Stomach (tissue), 8 donors: ENCODE measurements at regions not wholly inside any gene's neighbourhood (a gene's known extent, or its start where the extent isn't known, plus 50 kb on each side); places are given as distances from the start of the nearest gene placed in this dataset.

ENCODE experiments used
- DNase-seq, 2 donors: peaks; one replicate each; pipeline versions ENCODE4 v3.0.0 to v3.0.0-alpha.2; 2013 to 2019
- H3K27ac ChIP-seq, 5 donors: fragments of 200-600 bp in 4 of 5; sonication (generic) in 4 of 5; one replicate each; pipeline ENCODE4 v1.5.1; 2013 to 2019; ENCODE audit warnings: mild to moderate bottlenecking in 1 of 5, moderate library complexity in 1 of 5
- H3K27me3 ChIP-seq, 3 donors: fragments of 200-600 bp; sonication (generic); one replicate each; pipeline ENCODE4 v1.5.1; 2017 to 2019; ENCODE audit warnings: mixed run types in 1 of 3
- H3K36me3 ChIP-seq, 4 donors: fragments of 200-600 bp; sonication (generic); 1 replicate in 3 of 4; 2 replicates in 1 of 4; pipeline ENCODE4 v1.5.1; 2016 to 2019
- H3K4me1 ChIP-seq, 4 donors: fragments of 200-600 bp; sonication (generic); one replicate each; pipeline ENCODE4 v1.5.1; 2016 to 2019
- H3K4me3 ChIP-seq, 4 donors: fragments of 200-600 bp; sonication (generic) in 3 of 4; one replicate each; pipeline ENCODE4 v1.5.1; 2016 to 2019; ENCODE audit warnings: mild to moderate bottlenecking in 1 of 4
- H3K9me3 ChIP-seq, 4 donors: fragments of 200-600 bp; sonication (generic); one replicate each; pipeline ENCODE4 v1.5.1; 2016 to 2019
- CTCF ChIP-seq, 7 experiments: fragments of 450-650 bp in 4 of 7; fragments of 200-600 bp in 3 of 7; sonication (generic) in 3 of 7; IDR thresholded peaks; one replicate each; pipeline ENCODE4 v1.5.1; 2016 to 2019; ENCODE audit warnings: antibody characterized with exemption in 7 of 7, control low read depth in 2 of 7, mild to moderate bottlenecking in 1 of 7
- EP300 ChIP-seq: sonication (generic); formaldehyde crosslinking; IDR thresholded peaks from one replicate; pipeline ENCODE4 v1.6.1; 2017; ENCODE audit warnings: antibody characterized with exemption
- POLR2A ChIP-seq, 4 donors: fragments of 450-650 bp; IDR thresholded peaks; one replicate each; pipeline ENCODE4 v1.6.1; 2016; ENCODE audit warnings: antibody characterized with exemption in 4 of 4, control low read depth in 2 of 4, mild to moderate bottlenecking in 1 of 4, moderate library complexity in 1 of 4
- POLR2AphosphoS5 ChIP-seq, 3 donors: sonication (generic); formaldehyde crosslinking; IDR thresholded peaks; one replicate each; pipeline ENCODE4 v1.6.1; 2016; ENCODE audit warnings: antibody characterized with exemption in 3 of 3
- WGBS, 5 donors: extraction: QIAGEN DNeasy Blood & Tissue Kit in 3 of 5; methylation state at CpG; one replicate each; pipeline versions ENCODE4 v1.1.5 to v1.1.7; 2013 to 2018; 5-methylcytosine and 5-hydroxymethylcytosine counted together
- intact Hi-C: fragments of 100-400 bp; cut with DNase I; formaldehyde crosslinking; loops from one replicate; pipeline ENCODE4 v1.15.1; 2023; ENCODE audit warnings: low total_unique reads
- donor health status: healthy with polysubstance abuse.
- donor health status: Bipolar disorder and iron deficiency.
- donor health status: healthy.

DNA sequence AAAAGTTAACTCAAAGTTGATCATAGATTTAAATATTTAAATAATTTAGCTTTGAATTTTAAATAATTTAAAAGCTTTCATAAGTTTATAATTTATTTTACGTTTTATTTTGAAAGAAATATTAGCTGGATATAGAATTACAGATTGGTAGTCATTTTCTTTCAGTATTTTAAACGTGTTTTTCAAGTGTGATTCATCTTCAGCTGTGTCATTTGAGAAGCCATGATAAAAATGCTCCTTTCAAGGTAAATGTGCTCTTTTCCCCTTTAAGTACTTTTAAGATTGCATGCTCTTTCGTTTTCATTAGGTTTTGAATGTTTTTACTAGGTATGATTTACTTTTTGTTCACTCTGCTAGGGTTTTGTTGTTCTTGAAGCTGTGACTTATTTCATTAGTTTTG is 116.8 kb upstream of the FIGN start:
- TF ChIP-seq CTCF (IDR thresholded peaks at IDR 0.05), result no peak
- TF ChIP-seq POLR2AphosphoS5 (IDR thresholded peaks at IDR 0.05), result no peak
- TF ChIP-seq EP300, result no peak
- TF ChIP-seq POLR2A (IDR thresholded peaks at IDR 0.05), result no peak
- intact Hi-C loops, result no loop called here
- H3K27me3 ChIP-seq, result no peaks in the 10 kb centered on the region
- WGBS, 5 donors, result 49 to 55% (median 51%) methylated on average over 3 of the region's 3 CpGs
- no peaks in the 10 kb centered on the region for H3K9me3 ChIP-seq
- no peaks in the 10 kb centered on the region for H3K36me3 ChIP-seq
- H3K4me3 ChIP-seq, result no peak overlapping the region
- H3K4me1 ChIP-seq, result no peaks in the 10 kb centered on the region
- H3K27ac ChIP-seq, result no peak overlapping the region
- DNase-seq, result no peak

GRCh38 chr2:163849756-163850435 is 114.1 kb upstream of the FIGN start:
- Histone ChIP-seq H3K27ac (no peak overlapping the region), H3K27me3 (no peaks in the 10 kb centered on the region), H3K4me1 (no peaks in the 10 kb centered on the region), H3K9me3 (no peaks in the 10 kb centered on the region), H3K4me3 (no peak overlapping the region), H3K36me3 (no peaks in the 10 kb centered on the region)
- DNase-seq, result no peak
- 70 to 91% (median 85%) methylated on average over 3 of the region's 3 CpGs for WGBS, 5 donors
- TF ChIP-seq CTCF (IDR thresholded peaks at IDR 0.05), result no peak
- intact Hi-C loops, result no loop called here

DNA sequence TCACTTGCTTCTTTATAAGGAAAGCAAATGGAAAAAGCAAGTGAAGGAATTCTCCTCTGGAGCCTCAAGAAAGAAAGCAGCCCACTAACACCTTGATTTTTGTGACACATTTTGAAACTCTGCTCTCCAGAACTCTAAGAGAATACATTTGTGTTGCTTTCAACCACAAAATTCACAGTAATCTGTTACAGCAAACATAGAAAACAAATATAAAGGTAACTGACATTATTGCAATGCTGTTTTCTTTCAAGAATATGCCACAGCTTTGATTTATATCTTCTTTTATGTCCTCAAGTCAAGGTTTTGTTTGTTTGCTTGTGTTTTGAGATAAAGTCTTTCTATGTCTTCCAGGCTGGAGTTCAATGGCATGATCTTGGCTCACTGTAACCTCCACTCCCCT is 103.1 kb upstream of the FIGN start:
- no peaks in the 10 kb centered on the region for H3K4me1 ChIP-seq
- H3K27me3 ChIP-seq, result no peaks in the 10 kb centered on the region
- intact Hi-C loops, result no loop called here
- H3K4me3 ChIP-seq, result no peak overlapping the region
- H3K9me3 ChIP-seq, result no peaks in the 10 kb centered on the region
- H3K27ac ChIP-seq, result no peak overlapping the region
- no peak for DNase-seq
- TF ChIP-seq EP300 (no peak), CTCF (IDR thresholded peaks at IDR 0.05) (no peak), POLR2A (IDR thresholded peaks at IDR 0.05) (no peak), POLR2AphosphoS5 (IDR thresholded peaks at IDR 0.05) (no peak)
- H3K36me3 ChIP-seq, result no peaks in the 10 kb centered on the region

DNA sequence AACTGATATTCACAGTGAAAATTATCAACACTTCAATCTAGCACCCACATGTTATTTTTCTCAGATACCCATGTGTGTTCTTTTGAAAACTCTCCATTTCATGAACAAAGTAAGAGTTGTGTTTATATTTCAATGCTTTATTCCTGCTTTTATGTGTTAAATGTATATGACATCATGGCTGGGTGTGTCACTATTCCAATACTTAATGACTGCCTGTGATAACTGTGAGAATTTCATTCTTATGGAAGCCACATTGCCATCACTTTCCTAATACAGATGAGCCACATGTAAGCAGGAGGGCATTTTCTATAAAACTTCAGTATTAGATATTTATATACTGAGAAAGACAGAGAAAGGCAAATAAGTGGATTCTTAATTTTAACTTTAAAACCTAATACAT is 100.4 kb upstream of the FIGN start:
- intact Hi-C loops, result no loop called here
- no peaks in the 10 kb centered on the region for H3K27me3 ChIP-seq
- H3K36me3 ChIP-seq, result no peaks in the 10 kb centered on the region
- H3K27ac ChIP-seq, result no peak overlapping the region
- H3K9me3 ChIP-seq, result no peaks in the 10 kb centered on the region
- no peak for DNase-seq
- H3K4me3 ChIP-seq, result no peak overlapping the region
- H3K4me1 ChIP-seq, result no peaks in the 10 kb centered on the region
- TF ChIP-seq CTCF (IDR thresholded peaks at IDR 0.05) (no peak), POLR2AphosphoS5 (IDR thresholded peaks at IDR 0.05) (no peak), POLR2A (IDR thresholded peaks at IDR 0.05) (no peak), EP300 (no peak)
